SH-SY5Y (cell line): ENCODE measurements at regions not wholly inside any gene's neighbourhood (a gene's known extent, or its start where the extent isn't known, plus 50 kb on each side); places are given as distances from the start of the nearest gene placed in this dataset.

Experiments used
- GATA2 ChIP-seq: IDR thresholded peaks from 2 replicates; pipeline ENCODE4 v1.6.1; 2011; ENCODE audit warnings: mild to moderate bottlenecking, low read depth, low read length
- GATA3 ChIP-seq: IDR thresholded peaks from 2 replicates; pipeline ENCODE4 v1.6.1; 2011; ENCODE audit warnings: low read depth, mild to moderate bottlenecking, low read length, moderate library complexity

DNA sequence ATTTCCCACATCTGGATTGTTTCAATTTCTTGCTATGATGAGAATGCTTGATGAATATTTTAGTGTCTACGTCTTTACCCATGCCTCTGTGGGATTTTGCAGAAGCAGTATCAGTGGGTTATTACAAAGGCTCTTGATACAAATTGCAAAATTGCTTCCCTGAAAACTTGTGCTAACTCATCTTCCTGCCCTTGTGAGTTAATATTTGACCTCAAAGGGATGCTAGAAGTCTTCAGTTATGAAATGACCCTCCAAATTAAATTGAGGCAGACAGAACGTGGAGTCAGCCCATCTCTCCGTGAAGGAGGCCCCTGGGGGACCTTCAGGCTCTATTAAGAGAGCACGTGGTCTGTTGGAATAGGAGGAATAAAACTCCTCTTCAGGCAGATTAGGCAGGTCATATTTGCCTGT, 239.2 kb upstream of the HS6ST1 start:
- TF ChIP-seq GATA2: no peak
- no peak for TF ChIP-seq GATA3
